ENCODE measurements at regions not wholly inside any gene's neighbourhood (a gene's known extent, or its start where the extent isn't known, plus 50 kb on each side); places are given as distances from the start of the nearest gene placed in this dataset.

DNA sequence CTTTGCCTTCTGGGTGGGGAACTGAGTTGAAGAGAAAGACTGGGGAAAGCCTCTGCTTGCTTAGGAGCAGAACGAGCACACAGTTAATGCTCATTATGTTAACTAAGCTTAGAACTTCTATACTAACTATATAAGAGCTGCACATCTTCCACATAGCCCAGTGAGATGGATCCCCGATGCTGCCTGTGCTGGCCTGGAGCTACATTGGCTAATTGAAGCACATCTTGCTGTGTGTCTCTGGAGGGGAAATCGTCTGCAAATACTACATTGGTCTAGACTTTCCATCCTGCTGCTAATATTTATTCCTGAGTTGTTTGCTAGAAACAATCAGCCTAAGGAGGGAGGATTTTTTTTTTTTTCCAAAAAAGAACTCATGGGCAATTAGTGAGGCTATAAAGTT lies 406.3 kb downstream of the HAPSTR1 start:
- peaks cover 4% of the 10 kb centered on the region for H3K9me3 Mint-ChIP-seq
- no peak for ATAC-seq (replicated peaks)
- H3K36me3 Mint-ChIP-seq (ENCODE audit: low read depth) = no peaks in the 10 kb centered on the region
- H3K4me3 Mint-ChIP-seq = no peak overlapping the region
- H3K27me3 Mint-ChIP-seq = peaks cover 3% of the 10 kb centered on the region
- no peak overlapping the region for H3K27ac Mint-ChIP-seq
- H3K4me1 Mint-ChIP-seq = no peaks in the 10 kb centered on the region

DNA sequence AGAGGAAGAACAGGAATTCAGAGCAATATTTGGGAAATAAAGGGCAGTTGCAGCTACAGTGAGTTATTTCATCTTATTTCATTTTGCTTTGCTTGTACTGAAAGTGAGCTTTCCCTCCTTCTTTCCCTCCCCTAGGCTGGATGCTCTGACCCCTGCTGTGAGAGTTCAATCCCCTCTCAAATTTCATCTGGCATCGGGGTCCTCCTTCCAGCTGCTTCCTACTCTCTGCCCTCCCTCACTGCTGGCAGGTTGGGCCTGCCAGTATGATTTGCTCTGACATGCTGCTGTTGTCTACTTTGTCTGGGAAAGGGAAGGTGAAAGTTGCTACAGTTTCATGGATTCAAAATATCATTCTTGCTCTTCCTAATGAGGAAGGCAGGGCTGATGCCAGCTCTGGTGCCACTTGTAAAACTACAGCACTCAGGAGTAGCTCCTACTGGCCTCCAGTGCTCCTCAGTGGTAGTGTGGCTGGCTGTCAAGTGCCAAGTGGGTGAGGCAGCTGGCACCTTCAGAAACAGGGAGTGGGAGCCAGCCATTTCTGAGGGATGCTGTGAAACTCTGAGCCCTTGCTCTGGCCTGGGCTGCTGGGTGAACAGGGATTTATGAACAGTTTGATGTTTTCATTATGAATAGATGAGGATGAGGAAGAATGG lies 408.6 kb downstream of the HAPSTR1 start:
- H3K27ac Mint-ChIP-seq = no peak overlapping the region

DNA sequence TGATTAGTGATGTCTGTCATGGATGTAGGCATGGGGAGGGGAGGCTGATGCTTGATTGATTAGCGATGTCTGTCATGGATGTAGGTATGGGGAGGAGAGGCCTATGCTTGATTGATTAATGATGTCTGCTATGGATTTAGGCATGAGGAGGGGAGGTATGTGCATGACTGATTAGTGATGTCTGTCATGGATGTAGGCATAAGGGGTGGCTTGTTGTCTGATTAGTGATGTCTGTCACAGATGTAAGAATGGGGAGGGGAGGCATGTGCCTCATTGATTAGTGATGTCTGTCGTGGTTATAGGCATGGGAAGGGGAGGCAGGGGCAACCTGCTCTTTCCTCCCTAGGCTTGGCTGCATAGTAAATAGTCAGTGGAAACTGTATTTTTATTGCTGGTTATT lies 409.4 kb downstream of the HAPSTR1 start:
- H3K27ac Mint-ChIP-seq = no peak overlapping the region
- no peak overlapping the region for H3K4me3 Mint-ChIP-seq
- H3K36me3 Mint-ChIP-seq (ENCODE audit: low read depth) = no peaks in the 10 kb centered on the region
- peaks cover 4% of the 10 kb centered on the region for H3K9me3 Mint-ChIP-seq
- no peaks in the 10 kb centered on the region for H3K4me1 Mint-ChIP-seq
- no peak for ATAC-seq (replicated peaks)
- peaks cover 3% of the 10 kb centered on the region for H3K27me3 Mint-ChIP-seq

More for the DNA sequence above, 408.6 kb downstream of the HAPSTR1 start:
- no peak overlapping the region for H3K4me3 Mint-ChIP-seq
- ATAC-seq (replicated peaks) = no peak
- no peaks in the 10 kb centered on the region for H3K4me1 Mint-ChIP-seq
- H3K27me3 Mint-ChIP-seq = peaks cover 3% of the 10 kb centered on the region
- no peaks in the 10 kb centered on the region for H3K36me3 Mint-ChIP-seq (ENCODE audit: low read depth)
- H3K9me3 Mint-ChIP-seq = peaks cover 4% of the 10 kb centered on the region

DNA sequence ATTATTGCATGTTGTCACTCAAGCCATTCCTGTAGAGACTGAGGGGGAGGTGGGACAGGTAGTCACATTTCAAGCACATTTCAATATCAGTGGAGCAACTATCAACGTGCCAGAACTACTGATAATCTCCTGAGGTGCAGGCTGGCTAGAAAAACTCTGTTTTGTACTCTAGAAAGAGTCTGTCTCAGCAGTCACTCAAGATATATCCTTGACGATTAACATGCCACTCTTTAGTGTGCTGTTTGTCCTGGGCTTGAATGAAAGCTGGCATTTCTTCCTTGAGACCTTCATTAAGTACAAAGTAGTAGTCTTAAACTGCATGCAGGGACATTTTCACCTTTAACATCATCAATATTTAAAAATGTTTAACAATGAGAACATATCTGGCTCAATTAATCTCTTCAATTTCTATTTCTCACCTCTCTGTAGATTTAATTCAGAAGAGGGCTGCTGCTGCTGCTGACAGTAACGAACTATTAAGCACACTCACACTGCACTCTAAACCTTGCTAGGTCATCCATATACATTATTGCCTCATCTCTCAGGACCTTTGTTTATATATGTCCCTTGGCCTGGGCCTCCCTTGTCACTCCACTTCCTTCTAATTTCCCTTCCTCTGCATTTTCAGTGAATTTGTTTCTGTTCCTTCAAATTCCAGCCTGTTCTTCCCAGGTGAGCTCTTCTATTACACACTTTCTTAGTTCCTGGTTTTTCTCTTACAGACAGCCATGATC lies 412.0 kb downstream of the HAPSTR1 start:
- Mint-ChIP-seq H3K4me1 (no peaks in the 10 kb centered on the region), H3K27me3 (peaks cover 3% of the 10 kb centered on the region), H3K27ac (no peak overlapping the region), H3K9me3 (peaks cover 6% of the 10 kb centered on the region), H3K36me3 (ENCODE audit: low read depth) (no peaks in the 10 kb centered on the region), H3K4me3 (no peak overlapping the region)
- no peak for ATAC-seq (replicated peaks)

DNA sequence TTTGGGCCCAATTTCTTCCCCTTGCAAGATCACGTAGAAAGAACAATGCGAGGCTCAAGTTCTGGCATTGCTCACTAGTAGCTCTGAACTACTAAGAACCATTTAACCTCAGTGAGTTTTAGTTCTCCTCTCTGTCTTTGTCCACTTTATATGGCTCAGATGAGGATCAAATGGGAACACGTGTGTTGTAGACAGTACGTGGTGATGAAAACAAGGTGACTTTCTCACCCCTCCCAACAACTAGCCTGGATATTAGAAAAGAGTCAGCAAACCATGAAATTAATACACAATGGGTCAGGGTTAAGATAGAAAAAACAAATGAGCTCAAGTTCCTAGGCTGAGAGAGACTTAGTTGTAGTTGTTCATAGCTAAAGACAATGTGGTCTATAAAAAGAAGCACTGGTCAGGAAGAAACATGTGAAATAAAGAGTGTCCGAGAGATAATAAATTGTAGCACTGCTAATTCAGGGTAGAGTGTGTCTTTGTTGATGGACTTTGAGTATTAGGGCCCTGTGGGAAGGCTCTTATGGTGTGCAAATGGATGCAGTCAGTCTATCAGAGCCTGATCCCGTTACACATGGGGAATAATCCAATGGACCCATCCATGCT lies 417.0 kb downstream of the HAPSTR1 start:
- ATAC-seq (replicated peaks) = no peak
- Mint-ChIP-seq H3K27me3 (no peaks in the 10 kb centered on the region), H3K36me3 (ENCODE audit: low read depth) (no peaks in the 10 kb centered on the region), H3K4me1 (no peaks in the 10 kb centered on the region), H3K9me3 (peaks cover 19% of the 10 kb centered on the region), H3K4me3 (no peak overlapping the region), H3K27ac (no peak overlapping the region)

DNA sequence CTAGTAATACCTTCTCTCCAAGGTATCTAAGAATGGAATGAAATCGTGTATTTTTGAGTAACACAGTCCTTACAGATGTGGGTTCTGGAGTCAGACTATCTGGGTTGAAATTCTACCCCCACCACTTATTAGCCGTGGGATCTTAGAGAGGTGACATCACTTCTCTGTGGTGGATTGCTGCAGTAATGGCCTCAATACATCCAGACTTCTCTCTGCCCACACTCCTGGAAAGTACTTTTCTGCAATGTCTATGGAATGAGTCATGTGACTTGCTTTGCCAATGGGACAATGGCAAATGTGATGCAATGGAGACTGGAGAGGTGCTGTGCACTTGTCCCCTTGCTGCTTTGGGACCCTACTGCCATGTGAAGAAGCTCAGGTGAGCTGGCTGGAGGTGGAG lies 418.2 kb downstream of the HAPSTR1 start:
- no peak overlapping the region for H3K27ac Mint-ChIP-seq
- no peak for ATAC-seq (replicated peaks)
- no peaks in the 10 kb centered on the region for H3K4me1 Mint-ChIP-seq
- H3K27me3 Mint-ChIP-seq = no peaks in the 10 kb centered on the region
- peaks cover 22% of the 10 kb centered on the region for H3K9me3 Mint-ChIP-seq
- no peaks in the 10 kb centered on the region for H3K36me3 Mint-ChIP-seq (ENCODE audit: low read depth)
- H3K4me3 Mint-ChIP-seq = no peak overlapping the region

DNA sequence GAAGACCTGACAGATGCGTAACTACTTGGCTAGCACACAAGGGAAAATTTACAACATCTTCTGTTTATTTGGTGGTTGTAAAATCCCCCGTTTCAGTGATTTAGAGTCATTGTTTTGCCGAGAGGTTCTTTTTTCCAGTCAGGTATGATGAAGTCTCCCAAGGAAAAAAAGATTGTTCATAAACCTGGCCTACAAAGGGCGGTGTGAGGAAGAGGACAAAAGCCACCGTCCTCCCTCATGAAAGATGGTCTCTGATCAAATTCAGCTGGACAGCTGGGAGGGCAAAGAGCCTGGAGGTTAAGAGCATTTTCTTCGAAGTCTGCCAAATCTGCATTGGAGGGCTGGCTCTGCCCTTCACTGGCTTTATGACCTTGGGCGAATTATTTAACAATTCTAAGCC lies 419.9 kb downstream of the HAPSTR1 start:
- Mint-ChIP-seq H3K9me3 (peaks cover 22% of the 10 kb centered on the region), H3K27ac (no peak overlapping the region), H3K4me1 (no peaks in the 10 kb centered on the region), H3K4me3 (no peak overlapping the region), H3K27me3 (no peaks in the 10 kb centered on the region), H3K36me3 (ENCODE audit: low read depth) (no peaks in the 10 kb centered on the region)
- no peak for ATAC-seq (replicated peaks)

DNA sequence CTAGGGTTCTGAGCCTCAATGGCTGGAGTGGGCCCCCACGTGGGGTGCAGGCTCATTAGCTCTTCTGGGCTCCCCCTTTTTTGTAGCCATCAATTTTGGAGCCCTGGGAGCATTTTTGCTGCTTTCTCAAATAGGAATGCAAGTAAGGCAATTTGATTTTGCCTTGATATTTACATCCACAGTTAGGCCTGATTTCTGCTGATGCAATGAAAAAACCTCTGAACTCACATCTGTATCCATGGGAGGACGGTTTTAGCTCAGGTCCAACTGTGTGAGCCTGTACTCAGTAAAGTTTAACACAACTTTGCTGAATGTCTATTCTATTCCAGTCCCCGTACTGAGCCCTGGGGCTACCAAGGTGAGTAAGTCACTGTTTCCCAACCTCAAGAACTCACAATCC lies 425.0 kb downstream of the HAPSTR1 start:
- no peak for ATAC-seq (replicated peaks)
- H3K4me1 Mint-ChIP-seq = no peaks in the 10 kb centered on the region

DNA sequence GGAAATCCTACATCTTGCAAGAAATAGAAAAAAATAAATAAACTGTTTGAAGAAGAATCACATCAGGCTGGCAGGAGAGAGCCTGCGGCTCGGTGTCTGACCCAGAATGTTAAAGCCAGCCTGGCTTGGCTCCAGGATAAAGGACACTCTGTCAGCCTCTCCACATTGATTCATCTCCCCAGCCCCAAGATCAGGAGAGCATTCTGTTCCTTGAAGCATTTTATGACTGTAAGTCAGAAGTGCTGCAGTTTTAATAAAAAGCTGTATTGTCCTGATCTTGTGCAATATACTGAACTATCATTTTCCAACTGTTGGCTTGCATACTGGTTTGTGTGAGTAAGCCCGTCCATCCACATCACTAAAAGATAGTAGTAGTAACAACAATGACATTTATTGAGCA lies 426.6 kb downstream of the HAPSTR1 start:
- peaks cover 5% of the 10 kb centered on the region for H3K9me3 Mint-ChIP-seq
- no peaks in the 10 kb centered on the region for H3K4me1 Mint-ChIP-seq
- no peaks in the 10 kb centered on the region for H3K36me3 Mint-ChIP-seq (ENCODE audit: low read depth)
- no peak for ATAC-seq (replicated peaks)
- no peaks in the 10 kb centered on the region for H3K27me3 Mint-ChIP-seq
- H3K27ac Mint-ChIP-seq = no peak overlapping the region
- H3K4me3 Mint-ChIP-seq = no peak overlapping the region

More for the DNA sequence above, 425.0 kb downstream of the HAPSTR1 start:
- H3K9me3 Mint-ChIP-seq = peaks cover 9% of the 10 kb centered on the region
- no peaks in the 10 kb centered on the region for H3K27me3 Mint-ChIP-seq
- H3K4me3 Mint-ChIP-seq = no peak overlapping the region
- H3K27ac Mint-ChIP-seq = no peak overlapping the region
- H3K36me3 Mint-ChIP-seq (ENCODE audit: low read depth) = no peaks in the 10 kb centered on the region

DNA sequence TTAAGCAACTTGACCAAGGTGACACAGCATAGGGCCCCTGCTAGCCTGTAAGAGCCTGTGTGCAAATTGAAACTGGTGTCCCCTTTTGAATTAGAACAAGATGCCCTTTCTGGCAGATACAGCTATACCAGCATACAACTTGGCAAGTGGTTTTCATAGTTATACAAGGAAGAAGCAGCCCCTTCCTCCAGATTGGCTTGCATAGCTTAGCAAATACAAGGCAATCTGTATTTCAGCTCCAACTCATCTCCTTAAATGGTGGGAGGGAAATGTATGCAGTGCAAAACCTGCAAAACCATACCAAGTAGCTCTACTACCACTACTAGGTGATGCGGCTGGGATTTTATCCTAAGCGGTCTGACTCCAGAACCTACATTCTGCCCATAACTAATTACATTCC lies 427.1 kb downstream of the HAPSTR1 start:
- no peaks in the 10 kb centered on the region for H3K27me3 Mint-ChIP-seq
- no peaks in the 10 kb centered on the region for H3K4me1 Mint-ChIP-seq
- no peak overlapping the region for H3K4me3 Mint-ChIP-seq
- H3K36me3 Mint-ChIP-seq (ENCODE audit: low read depth) = no peaks in the 10 kb centered on the region
- H3K9me3 Mint-ChIP-seq = peaks cover 1% of the 10 kb centered on the region
- ATAC-seq (replicated peaks) = no peak
- no peak overlapping the region for H3K27ac Mint-ChIP-seq

DNA sequence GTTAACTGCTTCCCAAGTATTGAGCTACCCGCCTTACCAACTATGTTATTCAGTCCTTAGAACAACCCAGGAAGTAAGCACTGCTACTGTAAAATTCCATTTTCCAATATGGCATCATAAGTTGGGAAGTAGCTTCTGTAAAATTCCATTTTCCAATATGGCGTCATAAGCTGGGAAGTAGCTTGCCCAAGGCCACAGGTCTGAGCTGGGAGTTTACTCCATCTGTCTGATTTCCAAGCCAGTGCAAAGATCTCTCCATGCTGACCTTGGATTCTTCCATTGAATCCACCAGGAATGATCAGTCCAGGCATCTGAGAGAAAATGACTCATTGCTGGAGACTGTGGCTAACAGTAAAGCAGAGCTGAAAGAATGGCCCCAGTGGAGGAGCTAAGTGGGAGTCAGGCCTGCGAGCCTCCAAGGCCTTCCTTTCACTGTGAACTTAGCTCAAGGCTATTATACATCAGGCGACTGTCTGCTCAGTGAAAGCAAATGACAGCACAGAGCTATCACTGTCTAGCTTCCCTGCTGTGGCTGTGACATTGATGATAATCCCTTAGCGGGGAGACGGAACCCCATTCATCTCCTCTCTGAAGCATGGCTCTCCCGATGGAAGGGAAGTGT lies 430.4 kb downstream of the HAPSTR1 start:
- peaks cover 19% of the 10 kb centered on the region for H3K9me3 Mint-ChIP-seq
- no peaks in the 10 kb centered on the region for H3K36me3 Mint-ChIP-seq (ENCODE audit: low read depth)
- no peak overlapping the region for H3K4me3 Mint-ChIP-seq
- ATAC-seq (replicated peaks) = no peak
- H3K27me3 Mint-ChIP-seq = no peaks in the 10 kb centered on the region
- H3K4me1 Mint-ChIP-seq = no peaks in the 10 kb centered on the region
- H3K27ac Mint-ChIP-seq = no peak overlapping the region

DNA sequence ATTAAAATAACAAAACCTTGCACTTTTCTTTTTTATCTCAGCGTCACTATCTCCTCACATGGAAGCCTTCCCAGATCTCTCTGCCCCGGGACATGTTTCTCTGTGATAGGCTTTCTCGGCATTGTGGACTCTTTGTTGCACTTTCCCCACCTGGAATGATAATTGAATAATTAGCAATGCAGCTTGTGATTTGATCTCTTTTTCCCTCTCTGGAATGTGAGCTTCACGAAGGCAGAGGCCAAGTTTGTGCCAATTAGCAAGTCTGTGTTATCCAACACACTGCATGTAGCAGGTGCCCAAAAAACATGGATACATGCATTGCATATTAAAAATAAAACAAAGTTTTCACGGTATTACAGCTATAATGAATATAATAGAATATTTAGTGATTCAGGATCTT lies 431.2 kb downstream of the HAPSTR1 start:
- no peak for ATAC-seq (replicated peaks)
- no peaks in the 10 kb centered on the region for H3K36me3 Mint-ChIP-seq (ENCODE audit: low read depth)
- H3K4me3 Mint-ChIP-seq = no peak overlapping the region
- no peaks in the 10 kb centered on the region for H3K4me1 Mint-ChIP-seq
- H3K27ac Mint-ChIP-seq = no peak overlapping the region
- peaks cover 19% of the 10 kb centered on the region for H3K9me3 Mint-ChIP-seq
- no peaks in the 10 kb centered on the region for H3K27me3 Mint-ChIP-seq

DNA sequence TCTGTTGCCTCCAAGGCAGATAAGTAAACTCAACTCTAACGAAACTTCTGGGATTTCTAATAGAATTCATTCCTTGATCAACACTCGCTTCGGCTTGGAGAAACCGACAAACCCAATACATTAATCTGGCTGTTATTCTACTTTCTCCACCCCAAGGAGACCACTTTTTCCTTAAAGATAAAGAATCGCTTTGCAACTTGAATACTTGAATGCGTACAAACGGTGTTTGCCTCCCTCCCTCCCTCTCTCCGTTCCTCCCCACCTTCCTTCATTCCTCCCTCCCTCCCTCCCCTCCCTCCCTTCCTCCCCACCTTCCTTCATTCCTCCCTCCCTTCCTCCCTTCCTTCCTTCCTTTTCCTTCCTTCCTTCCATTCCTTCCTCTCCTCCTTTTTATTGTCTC lies 432.6 kb downstream of the HAPSTR1 start:
- Mint-ChIP-seq H3K27me3 (no peaks in the 10 kb centered on the region), H3K27ac (no peak overlapping the region), H3K9me3 (peaks cover 19% of the 10 kb centered on the region), H3K4me1 (no peaks in the 10 kb centered on the region), H3K36me3 (ENCODE audit: low read depth) (no peaks in the 10 kb centered on the region), H3K4me3 (no peak overlapping the region)
- ATAC-seq (replicated peaks) = no peak

DNA sequence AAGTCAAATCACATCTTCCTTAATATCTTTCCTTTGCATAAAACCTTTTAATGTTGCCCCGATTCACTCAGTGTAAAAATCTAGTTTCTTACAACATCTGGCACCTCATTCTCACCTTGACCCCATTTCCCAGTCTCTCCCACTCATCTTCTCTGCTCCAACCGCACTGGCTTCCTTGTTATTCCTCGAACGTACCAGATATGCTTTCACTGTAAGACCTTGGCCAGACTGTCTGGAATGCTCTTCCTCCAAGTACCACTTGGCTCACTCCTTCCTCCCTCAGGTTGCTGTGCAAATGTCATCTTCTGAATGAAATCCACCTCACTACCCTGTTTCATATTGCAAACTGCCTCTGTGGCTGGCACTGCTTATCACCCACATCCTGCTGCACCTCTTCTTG lies 433.6 kb downstream of the HAPSTR1 start:
- Mint-ChIP-seq H3K36me3 (ENCODE audit: low read depth) (no peaks in the 10 kb centered on the region), H3K27ac (no peak overlapping the region), H3K4me1 (no peaks in the 10 kb centered on the region), H3K27me3 (no peaks in the 10 kb centered on the region), H3K9me3 (peaks cover 19% of the 10 kb centered on the region), H3K4me3 (no peak overlapping the region)
- no peak for ATAC-seq (replicated peaks)

DNA sequence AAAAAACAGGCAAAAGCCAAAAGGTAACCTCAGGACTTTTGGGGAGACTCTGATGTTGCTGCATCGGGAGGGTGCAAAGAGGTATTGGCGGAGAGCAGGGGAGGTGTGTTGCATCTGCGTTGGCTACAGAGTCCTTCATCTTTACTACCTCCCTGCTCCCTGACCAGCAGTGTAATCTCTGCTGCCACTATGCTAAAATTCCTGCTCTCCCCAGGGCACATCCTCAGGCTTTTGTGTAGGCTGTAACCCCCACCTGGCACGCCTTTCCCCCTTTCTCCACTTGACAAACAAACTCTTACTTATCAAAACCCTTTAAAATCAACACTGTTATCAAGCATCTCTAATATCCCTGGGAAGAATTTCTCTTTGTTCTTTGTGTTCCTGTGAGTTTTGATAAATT lies 435.3 kb downstream of the HAPSTR1 start:
- Mint-ChIP-seq H3K27me3 (no peaks in the 10 kb centered on the region), H3K36me3 (ENCODE audit: low read depth) (no peaks in the 10 kb centered on the region)
- ATAC-seq (replicated peaks) = no peak

More for the DNA sequence above, 435.3 kb downstream of the HAPSTR1 start:
- Mint-ChIP-seq H3K4me1 (no peaks in the 10 kb centered on the region), H3K9me3 (peaks cover 19% of the 10 kb centered on the region), H3K4me3 (no peak overlapping the region), H3K27ac (no peak overlapping the region)
